H1 (cell line): ENCODE measurements at regions not wholly inside any gene's neighbourhood (a gene's known extent, or its start where the extent isn't known, plus 50 kb on each side); places are given as distances from the start of the nearest gene placed in this dataset.

Experiments
- ASH2L ChIP-seq: fragments of 200-600, 300-600 bp; sonication (generic); IDR thresholded peaks from one replicate; pipeline ENCODE4 v1.7.1; 2017; ENCODE audit warnings: low read length
- CEBPB ChIP-seq: IDR thresholded peaks from 2 replicates; pipeline ENCODE4 v1.6.1; 2012; ENCODE audit warnings: low read depth, low read length
- CREB1 ChIP-seq: IDR thresholded peaks from 2 replicates; pipeline ENCODE4 v1.6.1; 2012; ENCODE audit warnings: inconsistent platforms
- CTCF ChIP-seq, 3 experiments: IDR thresholded peaks; 1 replicate in 2 of 3; 2 replicates in 1 of 3; pipeline versions ENCODE4 v1.5.1 to v1.6.1; 2011; ENCODE audit warnings: low read length in 3 of 3, mild to moderate bottlenecking in 3 of 3, inconsistent platforms in 2 of 3, low read depth in 1 of 3, moderate library complexity in 1 of 3; ENCODE audit not compliant: insufficient read depth in 1 of 3; ENCODE audit errors: control extremely low read depth in 1 of 3
- EZH2 ChIP-seq: fragments of 200-600 bp; sonication (generic); IDR thresholded peaks from 2 replicates; pipeline ENCODE4 v1.7.1; 2012; ENCODE audit warnings: low read depth, mild to moderate bottlenecking, moderate library complexity, low read length, inconsistent platforms; ENCODE audit not compliant: severe bottlenecking
- HDAC6 ChIP-seq: IDR thresholded peaks from one replicate; pipeline ENCODE4 v1.7.1; 2012; ENCODE audit warnings: low read depth, mild to moderate bottlenecking, inconsistent platforms, low read length, moderate library complexity
- KDM1A ChIP-seq: fragments of 200-600, 300-600 bp; sonication (generic); IDR thresholded peaks from 2 replicates; pipeline ENCODE4 v1.7.1; 2016; ENCODE audit warnings: mild to moderate bottlenecking, low read length, borderline replicate concordance
- KDM5A ChIP-seq: fragments of 200-600 bp; IDR thresholded peaks from 2 replicates; pipeline ENCODE4 v1.7.1; 2012; ENCODE audit warnings: mild to moderate bottlenecking, low read length, inconsistent platforms, mixed read lengths
- MAFK ChIP-seq: IDR thresholded peaks from 2 replicates; pipeline ENCODE4 v1.6.1; 2012; ENCODE audit warnings: low read depth, mild to moderate bottlenecking, improper control_type of control experiment, low read length
- MAX ChIP-seq: IDR thresholded peaks from 2 replicates; pipeline ENCODE4 v1.6.1; 2012; ENCODE audit warnings: inconsistent platforms
- NANOG ChIP-seq: IDR thresholded peaks from 2 replicates; pipeline ENCODE4 v1.6.1; 2011; ENCODE audit warnings: low read length, low read depth, mild to moderate bottlenecking, inconsistent platforms; ENCODE audit not compliant: insufficient read depth, poor library complexity, severe bottlenecking
- POLR2A ChIP-seq, 2 experiments: IDR thresholded peaks; 1 replicate in 1 of 2; 2 replicates in 1 of 2; pipeline ENCODE4 v1.6.1; 2011; ENCODE audit warnings: low read depth in 2 of 2, low read length in 2 of 2, mild to moderate bottlenecking in 2 of 2; ENCODE audit errors: control extremely low read depth in 1 of 2
- RAD21 ChIP-seq, 2 experiments: IDR thresholded peaks in 1 of 2; conservative IDR thresholded peaks in 1 of 2; 2 replicates each; pipeline ENCODE4 v1.6.1; 2011; ENCODE audit warnings: low read depth in 2 of 2, low read length in 2 of 2, improper control_type of control experiment in 1 of 2, inconsistent platforms in 1 of 2, mild to moderate bottlenecking in 1 of 2, moderate library complexity in 1 of 2
- TEAD4 ChIP-seq: IDR thresholded peaks from 2 replicates; pipeline ENCODE4 v1.6.1; 2012; ENCODE audit warnings: low read depth, low read length, inconsistent platforms, mixed read lengths

GRCh38 chr1:37393173-37394120 is 80.9 kb upstream of the ZC3H12A start:
- TF ChIP-seq KDM5A: no peak
- no peak for TF ChIP-seq CREB1
- no peak for TF ChIP-seq CTCF (IDR thresholded peaks at IDR 0.05; ENCODE audit: control extremely low read depth in 1 of 3, insufficient read depth in 1 of 3, low read depth in 1 of 3, low read length in 3 of 3)
- TF ChIP-seq MAFK: no peak
- no peak for TF ChIP-seq POLR2A (IDR thresholded peaks at IDR 0.05; ENCODE audit: control extremely low read depth in 1 of 2, low read depth in 2 of 2, low read length in 2 of 2)
- no peak for TF ChIP-seq NANOG
- TF ChIP-seq KDM1A: no peak
- no peak for TF ChIP-seq ASH2L
- no peak for TF ChIP-seq RAD21 (IDR thresholded peaks at IDR 0.05 in 1 of 2, conservative IDR thresholded peaks at IDR 0.05 in 1 of 2; ENCODE audit: low read depth in 2 of 2, low read length in 2 of 2)
- TF ChIP-seq EZH2: no peak
- no peak for TF ChIP-seq TEAD4
- no peak for TF ChIP-seq HDAC6
- no peak for TF ChIP-seq CEBPB
- no peak for TF ChIP-seq MAX
